HCT116 (cell line): ENCODE measurements at regions not wholly inside any gene's neighbourhood (a gene's known extent, or its start where the extent isn't known, plus 50 kb on each side); places are given as distances from the start of the nearest gene placed in this dataset.

Source experiments
- ATAC-seq: fragments of 200-7000 bp; cut with Tn5 transposase; 2 replicates; pipeline ENCODE4 v1.9.1; 2020; ENCODE audit warnings: mild to moderate bottlenecking, moderate library complexity
- BruUV-seq: library from RNA; stranded (reverse); fragments of 400-500 nt; replicated peaks from 2 replicates; lab custom pipeline; 2021; lab: Mats Ljungman, UMichigan
- CTCF ChIA-PET: fragments of 300-600 bp; sonication (Branson Sonifier 250); formaldehyde crosslinking; loops from one replicate; lab custom pipeline; 2021; ENCODE audit warnings: antibody characterized with exemption; lab: Charles Lee
- POLR2A ChIA-PET: fragments of 300-600, 350-600 bp; sonication (Branson Sonifier 250); formaldehyde crosslinking; loops from one replicate; lab custom pipeline; 2021; ENCODE audit warnings: antibody characterized with exemption; lab: Charles Lee
- RAD21 ChIA-PET, 2 experiments: fragments of 300-600 bp; sonication (Branson Sonifier 250); formaldehyde crosslinking; loops; one replicate each; lab custom pipeline; 2023; ENCODE audit warnings: low total read pairs in 2 of 2; ENCODE audit not compliant: uncharacterized antibody in 2 of 2, unreplicated experiment in 2 of 2, low non-redundant PET in 1 of 2; lab: Charles Lee
- DNase-seq: peaks from one replicate; pipeline ENCODE4 v3.0.0-alpha.2; 2010; ENCODE audit warnings: low read depth, low spot score
- H2AFZ ChIP-seq: fragments of 200-600 bp; shearing (Covaris generic), sonication (generic); 2 replicates; pipeline ENCODE4 v1.6.1; 2017; ENCODE audit warnings: low read depth, mixed run types, mixed read lengths, antibody characterized with exemption, low read length; ENCODE audit not compliant: poor library complexity, severe bottlenecking
- H3K27ac ChIP-seq: 2 replicates; pipeline ENCODE4 v1.5.1; 2012; ENCODE audit warnings: low read depth, low read length
- H3K27me3 ChIP-seq: fragments of 200-600 bp; sonication (generic); 2 replicates; pipeline ENCODE4 v1.6.1; 2016; ENCODE audit warnings: mixed run types, low read length, mixed read lengths; ENCODE audit not compliant: insufficient read depth
- H3K36me3 ChIP-seq, 2 experiments: fragments of 200-500 bp in 1 of 2; fragments of 200-600 bp in 1 of 2; sonication (Bioruptor generic) in 1 of 2; sonication (generic) in 1 of 2; 2 replicates each; pipeline versions ENCODE4 v1.5.1 to v1.6.1; 2014 to 2016; ENCODE audit warnings: low read length in 2 of 2, inconsistent platforms in 1 of 2, mixed read lengths in 1 of 2, mixed run types in 1 of 2; ENCODE audit not compliant: insufficient read depth in 2 of 2, control insufficient read depth in 1 of 2
- H3K4me1 ChIP-seq, 2 experiments: fragments of 200-600 bp in 1 of 2; sonication (generic) in 1 of 2; 2 replicates each; pipeline versions ENCODE4 v1.5.1 to v1.6.1; 2012 to 2017; ENCODE audit warnings: low read length in 2 of 2, inconsistent platforms in 1 of 2, mild to moderate bottlenecking in 1 of 2, mixed read lengths in 1 of 2, mixed run types in 1 of 2, moderate library complexity in 1 of 2; ENCODE audit not compliant: insufficient read depth in 2 of 2, control insufficient read depth in 1 of 2
- H3K4me2 ChIP-seq: fragments of 200-600 bp; sonication (generic); 2 replicates; pipeline ENCODE4 v1.6.1; 2017; ENCODE audit warnings: mixed run types, low read length, mixed read lengths
- H3K4me3 ChIP-seq, 2 experiments: fragments of 200-600 bp in 1 of 2; sonication (generic) in 1 of 2; replicated peaks in 1 of 2; 2 replicates each; pipeline ENCODE4 v1.5.1; 2011 to 2016; ENCODE audit warnings: low read length in 2 of 2, control low read depth in 1 of 2, low read depth in 1 of 2, mild to moderate bottlenecking in 1 of 2, mixed read lengths in 1 of 2, mixed run types in 1 of 2
- H3K79me2 ChIP-seq: fragments of 200-600 bp; sonication (generic); 2 replicates; pipeline ENCODE4 v1.6.1; 2017; ENCODE audit warnings: mild to moderate bottlenecking, mixed run types, low read length, moderate library complexity, mixed read lengths; ENCODE audit not compliant: insufficient read depth
- H3K9ac ChIP-seq: fragments of 200-600 bp; sonication (generic); 2 replicates; pipeline ENCODE4 v1.6.1; 2016; ENCODE audit warnings: low read length, mixed read lengths
- H3K9me2 ChIP-seq: fragments of 200-600 bp; sonication (generic), shearing (Covaris generic); 2 replicates; pipeline ENCODE4 v1.6.1; 2017; ENCODE audit warnings: mixed run types, mild to moderate bottlenecking, moderate library complexity; ENCODE audit not compliant: insufficient read depth
- H3K9me3 ChIP-seq, 2 experiments: fragments of 200-500 bp in 1 of 2; fragments of 200-600 bp in 1 of 2; sonication (Bioruptor generic) in 1 of 2; sonication (generic) in 1 of 2; 2 replicates each; pipeline ENCODE4 v1.6.1; 2014 to 2017; ENCODE audit warnings: low read length in 2 of 2, mixed read lengths in 2 of 2, inconsistent platforms in 1 of 2, low read depth in 1 of 2, mild to moderate bottlenecking in 1 of 2, mixed run types in 1 of 2, moderate library complexity in 1 of 2; ENCODE audit not compliant: control insufficient read depth in 1 of 2, insufficient read depth in 1 of 2
- H4K20me1 ChIP-seq: fragments of 200-600 bp; sonication (generic), shearing (Covaris generic); 2 replicates; pipeline ENCODE4 v1.6.1; 2017; ENCODE audit warnings: mixed run types, mild to moderate bottlenecking, moderate library complexity; ENCODE audit not compliant: insufficient read depth
- ATF3 ChIP-seq: IDR thresholded peaks from 2 replicates; pipeline ENCODE4 v1.6.1; 2012
- ELF1 ChIP-seq: IDR thresholded peaks from 2 replicates; pipeline ENCODE4 v1.6.1; 2012; ENCODE audit warnings: low read depth, borderline replicate concordance
- EZH2 ChIP-seq: fragments of 200-600 bp; sonication (generic); IDR thresholded peaks from 2 replicates; pipeline ENCODE4 v1.6.1; 2017; ENCODE audit warnings: antibody characterized with exemption, mixed run types
- EZH2phosphoT487 ChIP-seq: fragments of 200-600 bp; IDR thresholded peaks from 2 replicates; pipeline ENCODE4 v1.6.1; 2018; ENCODE audit warnings: antibody characterized with exemption, borderline replicate concordance
- JUND ChIP-seq: IDR thresholded peaks from 2 replicates; pipeline ENCODE4 v1.6.1; 2012
- SIN3A ChIP-seq: IDR thresholded peaks from 2 replicates; pipeline ENCODE4 v1.6.1; 2012; ENCODE audit warnings: low read depth
- SP1 ChIP-seq: IDR thresholded peaks from 2 replicates; pipeline ENCODE4 v1.6.1; 2012; ENCODE audit warnings: low read depth
- SRF ChIP-seq: IDR thresholded peaks from 2 replicates; pipeline ENCODE4 v1.6.1; 2012; ENCODE audit warnings: low read depth
- ZFX ChIP-seq: fragments of 450-650 bp; IDR thresholded peaks from 2 replicates; pipeline ENCODE4 v1.6.1; 2017
- intact Hi-C: fragments of 100-400 bp; cut with micrococcal nuclease; formaldehyde crosslinking; loops from 2 replicates; pipeline ENCODE4 v1.10.0; 2022
- TF ChIP-seq, protein P1 (sequence below): IDR thresholded peaks from 2 replicates; pipeline ENCODE4 v1.6.1; 2011; ENCODE audit warnings: mild to moderate bottlenecking, low read length, moderate library complexity; ENCODE audit not compliant: insufficient replicate concordance; ENCODE audit errors: extremely low read depth
- TF ChIP-seq, protein P2 (sequence below), 3 experiments: fragments of 200-600 bp in 1 of 3; sonication (generic) in 1 of 3; IDR thresholded peaks in 2 of 3; conservative IDR thresholded peaks in 1 of 3; 2 replicates each; pipeline ENCODE4 v1.5.1; 2012 to 2017; ENCODE audit warnings: low read depth in 2 of 3, low read length in 2 of 3, antibody characterized with exemption in 1 of 3, borderline replicate concordance in 1 of 3, control low read depth in 1 of 3, mild to moderate bottlenecking in 1 of 3, mixed read lengths in 1 of 3, mixed run types in 1 of 3, moderate library complexity in 1 of 3; ENCODE audit not compliant: insufficient read depth in 1 of 3
- TF ChIP-seq, protein P3 (sequence below): IDR thresholded peaks from 2 replicates; pipeline ENCODE4 v1.6.1; 2012

DNA sequence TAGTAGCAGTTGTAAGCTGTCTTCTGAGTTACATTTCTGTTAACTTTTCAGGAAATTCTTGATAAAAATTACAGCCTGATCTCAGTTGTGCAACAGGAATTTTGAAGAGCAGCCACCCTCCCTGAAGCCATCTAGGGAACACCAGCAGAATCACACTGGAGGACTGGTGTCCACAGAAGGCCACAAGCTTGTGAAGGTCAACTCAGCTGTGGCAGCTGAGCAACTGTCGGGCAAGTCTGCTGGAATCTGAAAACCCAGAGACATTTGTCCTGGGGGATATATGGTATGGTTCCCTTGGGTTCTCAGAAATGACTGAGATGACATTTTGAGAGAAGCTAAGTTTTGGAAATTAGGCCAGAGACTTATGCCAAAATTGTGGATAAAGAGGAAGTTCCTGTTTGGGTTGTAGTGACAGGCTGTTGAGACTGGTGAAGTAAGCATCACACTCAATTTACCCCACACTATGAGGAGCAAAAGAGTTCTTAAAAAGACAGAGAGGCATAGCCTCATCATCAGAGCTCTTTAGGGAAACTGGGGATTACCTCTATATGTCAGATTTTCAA, 78.1 kb upstream of the TNIP3 start:
- ChIA-PET CTCF (interaction anchor here (1.5 kb wide), 1 partner anchor 10 kb away, joined by 3 read pairs; no protein-coding TSS in a partner anchor), RAD21 (interaction anchor here in 1 of 2 experiments (0.9 kb wide), 1 partner anchor 10 kb away, joined by 4 read pairs; no protein-coding TSS in a partner anchor), POLR2A (no interaction called here)
- TF ChIP-seq EZH2phosphoT487 = no peak
- no peak for TF ChIP-seq ZFX
- TF ChIP-seq, protein P1, sequence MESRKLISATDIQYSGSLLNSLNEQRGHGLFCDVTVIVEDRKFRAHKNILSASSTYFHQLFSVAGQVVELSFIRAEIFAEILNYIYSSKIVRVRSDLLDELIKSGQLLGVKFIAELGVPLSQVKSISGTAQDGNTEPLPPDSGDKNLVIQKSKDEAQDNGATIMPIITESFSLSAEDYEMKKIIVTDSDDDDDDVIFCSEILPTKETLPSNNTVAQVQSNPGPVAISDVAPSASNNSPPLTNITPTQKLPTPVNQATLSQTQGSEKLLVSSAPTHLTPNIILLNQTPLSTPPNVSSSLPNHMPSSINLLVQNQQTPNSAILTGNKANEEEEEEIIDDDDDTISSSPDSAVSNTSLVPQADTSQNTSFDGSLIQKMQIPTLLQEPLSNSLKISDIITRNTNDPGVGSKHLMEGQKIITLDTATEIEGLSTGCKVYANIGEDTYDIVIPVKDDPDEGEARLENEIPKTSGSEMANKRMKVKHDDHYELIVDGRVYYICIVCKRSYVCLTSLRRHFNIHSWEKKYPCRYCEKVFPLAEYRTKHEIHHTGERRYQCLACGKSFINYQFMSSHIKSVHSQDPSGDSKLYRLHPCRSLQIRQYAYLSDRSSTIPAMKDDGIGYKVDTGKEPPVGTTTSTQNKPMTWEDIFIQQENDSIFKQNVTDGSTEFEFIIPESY = no peak
- no peak for TF ChIP-seq ELF1
- TF ChIP-seq, protein P2, sequence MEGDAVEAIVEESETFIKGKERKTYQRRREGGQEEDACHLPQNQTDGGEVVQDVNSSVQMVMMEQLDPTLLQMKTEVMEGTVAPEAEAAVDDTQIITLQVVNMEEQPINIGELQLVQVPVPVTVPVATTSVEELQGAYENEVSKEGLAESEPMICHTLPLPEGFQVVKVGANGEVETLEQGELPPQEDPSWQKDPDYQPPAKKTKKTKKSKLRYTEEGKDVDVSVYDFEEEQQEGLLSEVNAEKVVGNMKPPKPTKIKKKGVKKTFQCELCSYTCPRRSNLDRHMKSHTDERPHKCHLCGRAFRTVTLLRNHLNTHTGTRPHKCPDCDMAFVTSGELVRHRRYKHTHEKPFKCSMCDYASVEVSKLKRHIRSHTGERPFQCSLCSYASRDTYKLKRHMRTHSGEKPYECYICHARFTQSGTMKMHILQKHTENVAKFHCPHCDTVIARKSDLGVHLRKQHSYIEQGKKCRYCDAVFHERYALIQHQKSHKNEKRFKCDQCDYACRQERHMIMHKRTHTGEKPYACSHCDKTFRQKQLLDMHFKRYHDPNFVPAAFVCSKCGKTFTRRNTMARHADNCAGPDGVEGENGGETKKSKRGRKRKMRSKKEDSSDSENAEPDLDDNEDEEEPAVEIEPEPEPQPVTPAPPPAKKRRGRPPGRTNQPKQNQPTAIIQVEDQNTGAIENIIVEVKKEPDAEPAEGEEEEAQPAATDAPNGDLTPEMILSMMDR (IDR thresholded peaks at IDR 0.05 in 2 of 3, conservative IDR thresholded peaks at IDR 0.05 in 1 of 3; ENCODE audit: borderline replicate concordance in 1 of 3, insufficient read depth in 1 of 3, low read depth in 2 of 3, low read length in 2 of 3) = no peak
- no peak for TF ChIP-seq EZH2
- TF ChIP-seq SRF = no peak
- no peak for TF ChIP-seq ATF3
- no peak for TF ChIP-seq SP1
- TF ChIP-seq, protein P3, sequence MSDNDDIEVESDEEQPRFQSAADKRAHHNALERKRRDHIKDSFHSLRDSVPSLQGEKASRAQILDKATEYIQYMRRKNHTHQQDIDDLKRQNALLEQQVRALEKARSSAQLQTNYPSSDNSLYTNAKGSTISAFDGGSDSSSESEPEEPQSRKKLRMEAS = no peak
- TF ChIP-seq JUND = no peak
- TF ChIP-seq SIN3A = no peak
- H4K20me1 ChIP-seq = no peaks in the 10 kb centered on the region
- no peaks in the 10 kb centered on the region for H3K9me3 ChIP-seq
- no peaks in the 10 kb centered on the region for H3K79me2 ChIP-seq
- H3K9me2 ChIP-seq = no peaks in the 10 kb centered on the region
- H3K4me3 ChIP-seq = no peak overlapping the region
- H3K4me1 ChIP-seq = no peaks in the 10 kb centered on the region
- no peaks in the 10 kb centered on the region for H3K36me3 ChIP-seq
- BruUV-seq = no TSS peak
- no peak overlapping the region for H3K9ac ChIP-seq
- no peaks in the 10 kb centered on the region for H3K27me3 ChIP-seq
- no peak overlapping the region for H2AFZ ChIP-seq
- intact Hi-C loops = no loop called here
- no peak for DNase-seq
- no peak overlapping the region for H3K4me2 ChIP-seq
- H3K27ac ChIP-seq = no peak overlapping the region
- ATAC-seq = no peak
